Body of pancreas (tissue), 4 donors: ENCODE measurements at regions not wholly inside any gene's neighbourhood (a gene's known extent, or its start where the extent isn't known, plus 50 kb on each side); places are given as distances from the start of the nearest gene placed in this dataset.

Experiments
- POLR2A ChIP-seq, 3 donors: fragments of 450-650 bp; IDR thresholded peaks; one replicate each; pipeline ENCODE4 v1.6.1; 2016; ENCODE audit warnings: antibody characterized with exemption in 3 of 3, mild to moderate bottlenecking in 2 of 3
- TF ChIP-seq, protein P1 (sequence below), 7 experiments: fragments of 450-650 bp in 4 of 7; fragments of 200-600 bp in 3 of 7; sonication (generic) in 3 of 7; IDR thresholded peaks; one replicate each; pipeline ENCODE4 v1.5.1; 2016 to 2019; ENCODE audit warnings: antibody characterized with exemption in 7 of 7

DNA sequence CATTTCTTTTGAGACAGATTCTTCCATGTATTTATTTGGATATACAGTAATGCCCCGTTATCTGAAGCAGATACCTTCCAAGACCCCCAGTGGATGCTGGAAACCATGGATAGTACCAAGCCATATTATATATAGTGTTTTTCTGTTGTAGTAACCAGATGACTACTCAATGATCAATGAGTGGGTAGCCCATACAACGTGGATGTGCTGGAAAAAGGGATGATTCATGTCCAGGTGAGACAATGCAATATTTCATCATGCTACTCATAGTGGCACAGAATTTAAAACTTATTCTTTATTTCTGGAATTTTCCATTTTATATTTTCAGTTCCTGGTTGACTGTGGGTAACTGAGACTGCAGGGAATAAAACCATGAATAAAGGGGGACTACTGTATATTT is 427.5 kb downstream of the METTL15 start:
- TF ChIP-seq POLR2A (IDR thresholded peaks at IDR 0.05), result no peak
- TF ChIP-seq, protein P1, sequence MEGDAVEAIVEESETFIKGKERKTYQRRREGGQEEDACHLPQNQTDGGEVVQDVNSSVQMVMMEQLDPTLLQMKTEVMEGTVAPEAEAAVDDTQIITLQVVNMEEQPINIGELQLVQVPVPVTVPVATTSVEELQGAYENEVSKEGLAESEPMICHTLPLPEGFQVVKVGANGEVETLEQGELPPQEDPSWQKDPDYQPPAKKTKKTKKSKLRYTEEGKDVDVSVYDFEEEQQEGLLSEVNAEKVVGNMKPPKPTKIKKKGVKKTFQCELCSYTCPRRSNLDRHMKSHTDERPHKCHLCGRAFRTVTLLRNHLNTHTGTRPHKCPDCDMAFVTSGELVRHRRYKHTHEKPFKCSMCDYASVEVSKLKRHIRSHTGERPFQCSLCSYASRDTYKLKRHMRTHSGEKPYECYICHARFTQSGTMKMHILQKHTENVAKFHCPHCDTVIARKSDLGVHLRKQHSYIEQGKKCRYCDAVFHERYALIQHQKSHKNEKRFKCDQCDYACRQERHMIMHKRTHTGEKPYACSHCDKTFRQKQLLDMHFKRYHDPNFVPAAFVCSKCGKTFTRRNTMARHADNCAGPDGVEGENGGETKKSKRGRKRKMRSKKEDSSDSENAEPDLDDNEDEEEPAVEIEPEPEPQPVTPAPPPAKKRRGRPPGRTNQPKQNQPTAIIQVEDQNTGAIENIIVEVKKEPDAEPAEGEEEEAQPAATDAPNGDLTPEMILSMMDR (IDR thresholded peaks at IDR 0.05), result no peak
